Memory B cell (primary cell): ENCODE measurements at regions not wholly inside any gene's neighbourhood (a gene's known extent, or its start where the extent isn't known, plus 50 kb on each side); places are given as distances from the start of the nearest gene placed in this dataset.

Source experiments
- ATAC-seq: fragments of 150-1000 bp; cut with Tn5 transposase; 2 replicates; pipeline ENCODE4 v1.10.0; 2021; ENCODE audit warnings: low read depth, mild to moderate bottlenecking, moderate library complexity
- DNase-seq, 2 donors: peaks; one replicate each; pipeline ENCODE4 v3.0.0; 2022; ENCODE audit warnings: low spot score in 2 of 2
- H3K27ac Mint-ChIP-seq: one replicate; pipeline ENCODE4 v1.8.0; 2022; ENCODE audit warnings: mild to moderate bottlenecking, moderate library complexity, mixed read lengths
- H3K27me3 Mint-ChIP-seq: one replicate; pipeline ENCODE4 v1.8.0; 2022; ENCODE audit warnings: mixed read lengths
- H3K36me3 Mint-ChIP-seq: one replicate; pipeline ENCODE4 v1.8.0; 2022; ENCODE audit warnings: mild to moderate bottlenecking, mixed read lengths
- H3K4me1 Mint-ChIP-seq: one replicate; pipeline ENCODE4 v1.8.0; 2022; ENCODE audit warnings: mixed read lengths
- H3K4me3 Mint-ChIP-seq: one replicate; pipeline ENCODE4 v1.8.0; 2022; ENCODE audit warnings: mild to moderate bottlenecking, moderate library complexity, mixed read lengths
- H3K9me3 Mint-ChIP-seq: one replicate; pipeline ENCODE4 v1.8.0; 2022; ENCODE audit warnings: mixed read lengths

GRCh38 chr2:33893824-33894223, 294.7 kb upstream of the FAM98A start:
- Mint-ChIP-seq H3K36me3 (no peaks in the 10 kb centered on the region), H3K27ac (no peak overlapping the region), H3K9me3 (peaks cover 5% of the 10 kb centered on the region), H3K27me3 (no peaks in the 10 kb centered on the region), H3K4me3 (no peak overlapping the region), H3K4me1 (peaks cover 2% of the 10 kb centered on the region)
- DNase-seq, result no peak
- no peak for ATAC-seq

DNA sequence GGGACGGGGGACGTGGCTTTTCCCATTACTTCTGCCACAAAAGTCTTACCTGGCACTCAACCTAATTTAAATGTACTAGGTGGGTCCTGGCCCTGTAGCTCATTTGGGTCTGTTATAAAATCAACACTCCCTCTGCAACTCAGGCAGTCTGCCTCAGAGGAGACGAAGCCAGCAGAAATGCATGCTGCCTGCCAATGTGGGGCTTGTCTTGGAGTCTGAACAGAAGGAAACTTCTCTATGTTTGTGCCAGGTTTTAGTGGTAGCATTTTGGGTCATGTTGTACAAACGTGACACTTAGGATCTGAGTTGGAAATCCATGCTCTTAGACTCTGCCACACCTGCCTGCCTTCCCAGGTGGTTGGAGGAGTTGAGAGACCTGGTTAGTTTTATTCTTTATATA, 292.5 kb upstream of the FAM98A start:
- ATAC-seq, result no peak
- H3K9me3 Mint-ChIP-seq, result no peaks in the 10 kb centered on the region
- no peaks in the 10 kb centered on the region for H3K27me3 Mint-ChIP-seq
- H3K36me3 Mint-ChIP-seq, result no peaks in the 10 kb centered on the region
- H3K4me1 Mint-ChIP-seq, result no peaks in the 10 kb centered on the region
- H3K4me3 Mint-ChIP-seq, result no peak overlapping the region
- H3K27ac Mint-ChIP-seq, result no peak overlapping the region
- no peak for DNase-seq

DNA sequence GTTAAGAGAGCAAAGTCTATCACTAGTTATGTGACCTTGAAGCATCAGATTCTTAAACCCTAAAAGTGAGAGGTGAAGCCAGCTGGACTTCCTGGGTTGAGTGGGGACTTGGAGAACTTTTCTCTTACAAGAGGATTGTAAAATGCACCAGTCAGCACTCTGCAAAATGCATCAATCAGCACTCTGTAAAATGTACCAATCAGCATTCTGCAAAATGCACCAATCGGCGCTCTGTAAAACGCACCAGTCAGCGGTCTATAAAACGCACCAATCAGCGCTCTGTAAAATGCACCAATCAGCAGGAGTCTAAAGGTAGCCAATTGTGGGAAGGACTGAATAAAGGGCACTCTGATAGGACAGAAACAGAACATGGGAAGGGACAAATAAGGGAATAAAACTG, 291.6 kb upstream of the FAM98A start:
- Mint-ChIP-seq H3K36me3 (no peaks in the 10 kb centered on the region), H3K27ac (no peak overlapping the region), H3K27me3 (no peaks in the 10 kb centered on the region), H3K4me1 (no peaks in the 10 kb centered on the region), H3K9me3 (no peaks in the 10 kb centered on the region), H3K4me3 (no peak overlapping the region)
- ATAC-seq (no peak), DNase-seq (no peak)

DNA sequence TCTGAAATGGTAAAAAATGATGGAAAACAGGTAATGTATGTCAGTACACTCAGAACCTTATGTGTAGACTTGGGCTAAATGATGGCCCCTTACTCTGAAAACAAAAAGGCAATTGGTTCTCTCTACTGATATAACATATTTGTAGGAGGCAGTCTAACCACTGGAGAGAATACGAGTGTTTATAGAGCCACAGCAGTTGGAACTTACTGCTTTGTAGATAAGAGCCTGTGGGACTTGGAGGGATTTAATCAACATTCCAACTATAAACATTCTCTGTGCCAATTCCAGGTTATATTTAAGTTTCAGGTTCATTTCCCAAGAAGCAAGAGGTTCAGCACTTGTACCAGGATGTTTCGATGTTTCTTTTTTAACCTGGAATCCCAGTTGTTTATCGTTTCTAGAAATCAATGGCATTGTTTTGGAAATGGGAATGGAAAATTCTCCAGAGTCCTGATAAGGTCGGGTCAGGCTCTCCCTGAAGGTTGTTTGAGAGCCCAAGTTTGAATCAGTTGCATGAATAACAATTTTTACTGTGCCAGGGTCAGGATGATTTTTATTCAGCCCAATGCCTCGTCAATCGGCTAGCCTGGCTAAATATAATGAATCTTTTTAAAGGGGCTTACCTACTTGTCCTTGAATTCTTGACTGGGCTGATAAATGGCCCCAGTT, 278.4 kb upstream of the FAM98A start:
- Mint-ChIP-seq H3K9me3 (peaks cover 5% of the 10 kb centered on the region), H3K4me1 (no peaks in the 10 kb centered on the region), H3K27me3 (no peaks in the 10 kb centered on the region), H3K27ac (no peak overlapping the region), H3K4me3 (no peak overlapping the region), H3K36me3 (no peaks in the 10 kb centered on the region)
- DNase-seq, result no peak
- ATAC-seq, result no peak

DNA sequence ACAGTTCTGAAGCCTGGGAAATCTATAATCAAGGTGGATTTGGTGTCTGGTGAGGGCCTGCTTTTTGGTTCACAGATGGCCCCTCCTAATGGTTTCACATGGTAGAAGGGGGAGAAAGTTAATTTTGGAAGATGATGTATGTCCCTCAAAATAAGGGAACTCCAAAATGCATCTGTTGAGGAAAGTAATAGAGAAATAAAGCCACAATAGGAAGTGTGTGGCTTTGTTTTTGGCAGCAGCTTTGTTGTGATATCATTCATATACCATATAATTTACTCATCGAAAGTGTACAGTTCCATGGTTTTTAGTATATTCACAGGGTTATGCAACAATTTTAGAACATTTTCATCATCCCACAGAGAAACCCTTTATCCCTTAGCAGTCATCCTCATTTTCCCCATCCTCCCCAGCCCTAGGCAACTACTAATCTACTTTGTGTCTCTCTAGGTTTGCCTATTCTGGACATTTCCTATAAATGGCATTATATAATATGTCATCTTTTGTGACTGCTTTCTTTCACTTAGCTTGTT, 274.0 kb upstream of the FAM98A start:
- Mint-ChIP-seq H3K4me1 (no peaks in the 10 kb centered on the region), H3K27ac (no peak overlapping the region), H3K9me3 (peaks cover 12% of the 10 kb centered on the region), H3K27me3 (no peaks in the 10 kb centered on the region), H3K4me3 (no peak overlapping the region), H3K36me3 (peaks cover 2% of the 10 kb centered on the region)
- DNase-seq (no peak), ATAC-seq (no peak)

DNA sequence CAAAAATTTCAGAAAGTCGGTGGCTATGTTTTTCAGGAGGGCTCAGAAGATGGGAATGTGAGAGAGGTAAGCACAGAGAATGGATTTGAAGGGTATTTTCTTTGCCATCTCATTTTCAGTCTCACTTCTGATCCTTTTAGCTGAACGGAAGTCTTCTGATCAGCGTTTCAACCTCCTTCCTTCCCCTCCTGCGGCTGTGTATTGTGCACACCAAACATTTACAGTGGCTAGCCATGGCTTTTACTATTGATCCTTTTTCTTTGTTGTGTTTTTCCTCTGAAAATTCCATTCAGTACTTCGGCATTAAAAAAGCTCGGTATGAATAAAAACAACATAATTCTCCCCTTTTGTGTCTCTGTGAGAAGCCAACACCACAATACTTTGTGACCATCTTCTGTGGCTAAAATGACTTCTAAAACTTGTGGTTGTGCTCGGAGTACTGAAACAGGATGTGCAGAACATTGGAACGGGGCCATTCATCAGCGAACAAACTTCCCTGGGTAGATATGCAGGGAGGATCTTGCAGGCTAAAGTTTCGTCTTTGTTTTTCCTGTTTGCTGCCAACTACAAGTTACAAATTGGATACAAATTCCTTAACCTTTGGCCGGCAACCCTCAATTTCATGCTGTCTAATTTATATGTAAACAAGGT, 260.8 kb upstream of the FAM98A start:
- Mint-ChIP-seq H3K4me3 (no peak overlapping the region), H3K36me3 (no peaks in the 10 kb centered on the region), H3K4me1 (peaks cover 3% of the 10 kb centered on the region), H3K9me3 (peaks cover 3% of the 10 kb centered on the region), H3K27ac (no peak overlapping the region), H3K27me3 (peaks cover 6% of the 10 kb centered on the region)
- DNase-seq (no peak), ATAC-seq (no peak)

DNA sequence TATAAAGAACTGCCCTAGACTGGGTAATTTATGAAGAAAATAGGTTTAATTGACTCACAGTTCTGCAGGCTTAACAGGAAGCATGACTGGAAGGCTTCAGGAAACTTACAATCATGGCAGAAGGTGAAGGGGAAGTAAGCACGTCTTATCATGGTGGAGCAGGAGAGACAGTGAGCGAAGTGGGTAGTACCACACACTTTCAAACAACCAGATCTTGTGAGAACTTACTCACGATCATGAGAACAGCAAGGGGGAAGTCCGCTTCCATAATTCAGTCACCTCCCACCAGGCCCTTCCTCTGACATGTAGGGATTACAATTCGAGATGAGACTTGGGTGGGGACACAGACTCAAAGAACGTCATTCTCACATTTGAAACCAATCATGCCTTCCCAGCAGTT, 260.1 kb upstream of the FAM98A start:
- Mint-ChIP-seq H3K9me3 (peaks cover 3% of the 10 kb centered on the region), H3K4me1 (peaks cover 3% of the 10 kb centered on the region), H3K27me3 (peaks cover 6% of the 10 kb centered on the region), H3K27ac (no peak overlapping the region), H3K36me3 (no peaks in the 10 kb centered on the region), H3K4me3 (no peak overlapping the region)
- no peak for ATAC-seq
- DNase-seq, result no peak

DNA sequence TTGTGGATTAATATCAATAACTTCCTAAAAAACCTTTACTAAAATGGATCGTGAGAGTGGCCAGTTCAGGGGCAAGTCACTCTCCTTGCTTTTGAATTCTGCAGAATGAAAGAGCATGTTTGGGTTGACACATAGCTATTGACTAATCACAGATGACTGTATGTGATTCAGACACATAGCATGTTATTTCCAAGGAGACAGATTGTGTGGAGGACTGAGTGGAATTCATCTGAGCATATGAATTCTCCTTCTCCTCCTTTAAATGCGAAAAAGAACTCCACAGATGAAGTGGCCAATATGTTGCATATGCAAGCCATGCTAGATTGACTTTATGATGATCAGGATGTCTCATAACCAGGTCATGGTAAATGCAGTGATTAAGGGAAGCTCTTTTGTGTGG, 249.4 kb upstream of the FAM98A start:
- Mint-ChIP-seq H3K27ac (no peak overlapping the region), H3K27me3 (no peaks in the 10 kb centered on the region), H3K4me1 (no peaks in the 10 kb centered on the region), H3K9me3 (peaks cover 13% of the 10 kb centered on the region), H3K36me3 (no peaks in the 10 kb centered on the region), H3K4me3 (no peak overlapping the region)
- DNase-seq (no peak), ATAC-seq (no peak)

- DNase-seq (no peak), ATAC-seq (no peak)
- H3K4me3 Mint-ChIP-seq, result no peak overlapping the region
- no peaks in the 10 kb centered on the region for H3K4me1 Mint-ChIP-seq
- no peak overlapping the region for H3K27ac Mint-ChIP-seq
- no peaks in the 10 kb centered on the region for H3K9me3 Mint-ChIP-seq
- no peaks in the 10 kb centered on the region for H3K27me3 Mint-ChIP-seq
- no peaks in the 10 kb centered on the region for H3K36me3 Mint-ChIP-seq
Measured at GRCh38 chr2:33839791-33840190, 240.7 kb upstream of the FAM98A start.

DNA sequence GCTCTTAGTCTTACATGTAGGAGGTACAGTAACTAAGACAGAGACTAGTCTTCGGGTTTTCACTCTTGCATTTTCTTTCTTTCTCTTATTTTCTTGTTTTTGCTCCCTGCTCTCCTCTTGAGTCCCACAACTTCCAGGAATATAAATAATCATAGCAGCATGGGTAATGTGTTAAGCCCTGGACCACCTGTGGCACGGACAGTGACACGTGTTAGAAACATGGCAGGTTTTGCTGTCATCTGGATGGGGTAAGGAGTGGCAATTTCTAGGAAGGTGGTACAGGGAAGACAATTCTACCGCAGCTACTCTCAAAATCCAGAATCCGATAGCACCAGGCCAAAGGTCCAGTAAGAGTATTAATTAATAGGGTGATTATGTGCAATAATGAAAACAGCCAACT, 237.5 kb upstream of the FAM98A start:
- Mint-ChIP-seq H3K27me3 (no peaks in the 10 kb centered on the region), H3K9me3 (peaks cover 1% of the 10 kb centered on the region), H3K4me1 (no peaks in the 10 kb centered on the region), H3K27ac (no peak overlapping the region), H3K36me3 (no peaks in the 10 kb centered on the region), H3K4me3 (no peak overlapping the region)
- DNase-seq (no peak), ATAC-seq (no peak)

- H3K27ac Mint-ChIP-seq, result no peak overlapping the region
- no peaks in the 10 kb centered on the region for H3K4me1 Mint-ChIP-seq
- no peaks in the 10 kb centered on the region for H3K36me3 Mint-ChIP-seq
- H3K9me3 Mint-ChIP-seq, result peaks cover 1% of the 10 kb centered on the region
- DNase-seq, result no peak
- H3K27me3 Mint-ChIP-seq, result no peaks in the 10 kb centered on the region
- H3K4me3 Mint-ChIP-seq, result no peak overlapping the region
- no peak for ATAC-seq
Measured at GRCh38 chr2:33835911-33836310, 236.8 kb upstream of the FAM98A start.

- Mint-ChIP-seq H3K27ac (no peak overlapping the region), H3K27me3 (no peaks in the 10 kb centered on the region), H3K9me3 (peaks cover 3% of the 10 kb centered on the region), H3K4me1 (no peaks in the 10 kb centered on the region), H3K4me3 (no peak overlapping the region), H3K36me3 (no peaks in the 10 kb centered on the region)
- DNase-seq, result no peak
- no peak for ATAC-seq
Measured at GRCh38 chr2:33822964-33823363, 223.9 kb upstream of the FAM98A start.

- no peaks in the 10 kb centered on the region for H3K27me3 Mint-ChIP-seq
- H3K4me3 Mint-ChIP-seq, result no peak overlapping the region
- ATAC-seq (no peak), DNase-seq (no peak)
- no peaks in the 10 kb centered on the region for H3K9me3 Mint-ChIP-seq
- no peaks in the 10 kb centered on the region for H3K4me1 Mint-ChIP-seq
- H3K36me3 Mint-ChIP-seq, result no peaks in the 10 kb centered on the region
- no peak overlapping the region for H3K27ac Mint-ChIP-seq
Measured at GRCh38 chr2:33812707-33813106, 213.6 kb upstream of the FAM98A start.

DNA sequence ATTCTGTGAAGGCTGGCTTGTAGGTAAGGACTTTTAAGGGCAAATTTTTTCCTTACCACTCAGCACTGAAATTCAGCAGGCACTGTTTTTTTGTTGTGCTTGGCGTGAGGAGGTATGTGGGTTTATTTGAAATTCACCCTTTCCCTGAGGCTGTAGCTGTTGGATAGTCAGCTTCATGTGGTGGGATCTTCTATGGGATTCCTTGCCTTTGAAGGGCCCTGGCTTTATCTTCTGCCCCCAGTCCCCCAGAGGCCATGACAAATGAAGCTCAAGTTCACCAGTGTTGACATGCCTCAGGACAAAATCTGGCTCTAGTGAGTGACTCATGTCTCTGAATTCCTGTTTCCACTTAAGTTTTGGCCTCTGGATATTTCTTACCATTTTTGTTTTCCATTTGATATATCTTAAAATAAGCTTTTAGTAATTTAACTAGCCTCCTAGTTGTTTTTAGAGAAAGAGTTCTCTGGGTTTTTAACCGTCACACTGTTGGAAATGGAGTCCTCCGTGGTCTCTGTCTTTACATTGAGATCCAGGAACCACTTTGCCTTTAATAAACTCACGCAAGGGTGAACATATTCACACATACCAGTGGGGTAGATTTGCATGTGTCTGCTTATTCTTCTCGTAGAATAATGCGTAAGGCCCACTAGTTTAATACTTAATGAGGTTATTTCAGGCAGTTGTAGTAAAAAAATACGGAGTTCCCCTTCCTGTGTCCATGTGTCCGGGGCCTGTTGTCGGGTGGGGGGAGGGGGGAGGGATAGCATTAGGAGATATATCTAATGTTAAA, 211.1 kb upstream of the FAM98A start:
- H3K36me3 Mint-ChIP-seq, result no peaks in the 10 kb centered on the region
- H3K4me1 Mint-ChIP-seq, result no peaks in the 10 kb centered on the region
- no peak overlapping the region for H3K4me3 Mint-ChIP-seq

More for the DNA sequence above, 211.1 kb upstream of the FAM98A start:
- ATAC-seq (no peak), DNase-seq (no peak)
- no peaks in the 10 kb centered on the region for H3K27me3 Mint-ChIP-seq
- H3K9me3 Mint-ChIP-seq, result no peaks in the 10 kb centered on the region
- H3K27ac Mint-ChIP-seq, result no peak overlapping the region
